Glutamatergic neuron (in vitro differentiated cells): ENCODE measurements at regions not wholly inside any gene's neighbourhood (a gene's known extent, or its start where the extent isn't known, plus 50 kb on each side); places are given as distances from the start of the nearest gene placed in this dataset.

Source experiments
- DNase-seq: peaks from one replicate; pipeline ENCODE4 v3.0.0; 2022
- H3K27ac Mint-ChIP-seq: one replicate; pipeline ENCODE4 v1.8.0; 2020; ENCODE audit warnings: mild to moderate bottlenecking, mixed read lengths, inconsistent platforms; ENCODE audit not compliant: unreplicated experiment
- H3K27me3 Mint-ChIP-seq: one replicate; pipeline ENCODE4 v1.8.0; 2020; ENCODE audit warnings: mild to moderate bottlenecking, moderate library complexity, mixed read lengths, inconsistent platforms; ENCODE audit not compliant: unreplicated experiment
- H3K36me3 Mint-ChIP-seq: one replicate; pipeline ENCODE4 v1.8.0; 2020; ENCODE audit warnings: mild to moderate bottlenecking, mixed read lengths, inconsistent platforms; ENCODE audit not compliant: unreplicated experiment
- H3K4me1 Mint-ChIP-seq: one replicate; pipeline ENCODE4 v1.8.0; 2020; ENCODE audit warnings: mild to moderate bottlenecking, low read depth, mixed read lengths, inconsistent platforms; ENCODE audit not compliant: unreplicated experiment
- H3K4me3 Mint-ChIP-seq: one replicate; pipeline ENCODE4 v1.8.0; 2020; ENCODE audit warnings: mild to moderate bottlenecking, mixed read lengths, inconsistent platforms; ENCODE audit not compliant: unreplicated experiment
- H3K9me3 Mint-ChIP-seq: one replicate; pipeline ENCODE4 v1.8.0; 2020; ENCODE audit warnings: mild to moderate bottlenecking, moderate library complexity, mixed read lengths, inconsistent platforms; ENCODE audit not compliant: unreplicated experiment
- CTCF ChIP-seq: fragments of 200-600 bp; sonication (generic); IDR thresholded peaks from one replicate; pipeline ENCODE4 v1.5.0; 2021; ENCODE audit not compliant: partially characterized antibody, unreplicated experiment

DNA sequence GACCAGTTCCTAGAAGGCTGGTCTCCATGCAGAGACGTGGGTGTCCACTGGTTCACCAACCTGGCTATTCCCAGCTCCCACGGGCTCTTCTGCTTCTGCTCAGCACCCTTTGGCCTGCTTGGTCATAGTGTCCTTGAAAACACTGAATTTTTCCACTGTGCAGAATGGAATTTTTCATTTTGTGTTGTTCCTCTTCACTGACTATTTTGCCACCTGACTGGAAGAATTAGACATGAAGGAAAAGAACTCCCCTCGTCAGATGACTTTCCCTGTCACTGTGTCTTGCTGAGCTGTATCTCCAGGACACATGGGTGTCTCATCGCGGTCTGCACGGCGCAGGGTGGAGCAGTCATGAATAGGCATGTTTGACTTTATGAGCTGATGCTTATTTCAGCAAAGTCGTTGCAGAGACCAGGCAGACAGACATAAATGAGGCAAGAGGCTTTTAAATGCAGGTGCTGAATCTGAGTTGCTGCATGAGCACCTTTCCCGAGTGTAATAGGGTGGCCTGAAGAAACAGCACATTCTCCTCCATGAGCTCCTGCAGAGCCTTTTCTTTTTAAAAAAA lies 50.2 kb upstream of the SEMA4D start:
- no peak for TF ChIP-seq CTCF
- DNase-seq, result no peak
- no peak overlapping the region for H3K27ac Mint-ChIP-seq
- peaks cover 9% of the 10 kb centered on the region for H3K36me3 Mint-ChIP-seq
- H3K9me3 Mint-ChIP-seq, result peaks cover 1% of the 10 kb centered on the region
- no peak overlapping the region for H3K4me3 Mint-ChIP-seq
- no peaks in the 10 kb centered on the region for H3K4me1 Mint-ChIP-seq
- H3K27me3 Mint-ChIP-seq, result no peaks in the 10 kb centered on the region
